ENCODE measurements at regions not wholly inside any gene's neighbourhood (a gene's known extent, or its start where the extent isn't known, plus 50 kb on each side); places are given as distances from the start of the nearest gene placed in this dataset.

DNA sequence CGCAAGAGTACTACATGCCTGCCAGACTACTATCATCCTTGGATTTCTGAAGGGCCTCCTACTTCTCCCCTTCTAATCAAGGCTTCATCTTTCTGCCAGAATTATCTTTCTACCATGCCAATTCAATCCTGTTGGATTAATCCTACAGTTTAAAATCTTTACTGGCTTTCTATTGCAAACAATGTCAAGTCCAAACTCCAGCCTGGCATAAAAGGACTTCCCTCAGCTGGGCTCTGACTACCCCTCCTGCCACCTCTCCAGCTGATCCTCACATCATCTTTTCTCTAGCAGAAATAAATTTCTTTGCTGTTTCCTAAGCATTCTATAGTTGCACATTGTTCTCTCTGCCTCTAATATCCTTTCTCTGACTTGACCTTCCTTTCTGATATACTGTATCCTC is 119.7 kb upstream of the RAD23B start:
- DNase-seq, result no peak

DNA sequence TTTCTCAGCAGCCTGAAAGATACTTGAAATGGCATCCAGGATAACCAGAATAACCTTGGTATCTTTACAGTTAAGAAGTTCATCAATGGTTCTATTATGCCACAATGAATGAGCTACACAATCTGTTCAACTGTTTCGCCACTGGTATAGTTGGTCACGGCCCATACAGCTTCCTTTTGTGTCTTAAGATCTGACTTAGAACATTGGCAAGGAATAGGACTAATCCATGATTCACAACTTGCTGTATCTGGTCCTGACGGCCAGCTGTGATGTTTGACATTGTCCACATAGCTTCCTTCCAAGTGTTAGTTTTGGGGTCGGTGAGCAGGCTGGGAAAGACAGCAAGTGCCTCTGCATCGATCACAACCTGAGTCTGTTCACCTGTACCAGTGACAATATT is 113.3 kb upstream of the RAD23B start:
- DNase-seq, result no peak

DNA sequence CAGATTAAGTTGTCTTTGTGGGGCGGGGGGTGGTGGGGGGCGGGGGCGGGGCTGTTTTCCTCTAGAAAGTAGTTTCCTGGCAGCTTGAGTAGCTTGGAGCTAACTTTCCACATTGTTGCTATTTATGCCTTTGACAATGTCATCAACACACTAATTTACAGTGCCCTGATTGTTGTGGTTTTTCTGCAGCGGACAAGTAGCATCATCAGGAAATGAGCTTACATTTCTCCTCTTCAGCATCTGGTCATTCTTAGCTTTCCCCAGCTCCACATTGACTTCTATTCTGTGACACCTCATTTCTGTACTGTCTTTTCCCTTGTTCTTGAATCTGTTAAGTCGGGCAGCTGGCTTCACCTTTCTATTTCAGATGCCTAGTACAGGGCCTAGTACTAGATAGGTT is 112.3 kb upstream of the RAD23B start:
- no peak for DNase-seq

DNA sequence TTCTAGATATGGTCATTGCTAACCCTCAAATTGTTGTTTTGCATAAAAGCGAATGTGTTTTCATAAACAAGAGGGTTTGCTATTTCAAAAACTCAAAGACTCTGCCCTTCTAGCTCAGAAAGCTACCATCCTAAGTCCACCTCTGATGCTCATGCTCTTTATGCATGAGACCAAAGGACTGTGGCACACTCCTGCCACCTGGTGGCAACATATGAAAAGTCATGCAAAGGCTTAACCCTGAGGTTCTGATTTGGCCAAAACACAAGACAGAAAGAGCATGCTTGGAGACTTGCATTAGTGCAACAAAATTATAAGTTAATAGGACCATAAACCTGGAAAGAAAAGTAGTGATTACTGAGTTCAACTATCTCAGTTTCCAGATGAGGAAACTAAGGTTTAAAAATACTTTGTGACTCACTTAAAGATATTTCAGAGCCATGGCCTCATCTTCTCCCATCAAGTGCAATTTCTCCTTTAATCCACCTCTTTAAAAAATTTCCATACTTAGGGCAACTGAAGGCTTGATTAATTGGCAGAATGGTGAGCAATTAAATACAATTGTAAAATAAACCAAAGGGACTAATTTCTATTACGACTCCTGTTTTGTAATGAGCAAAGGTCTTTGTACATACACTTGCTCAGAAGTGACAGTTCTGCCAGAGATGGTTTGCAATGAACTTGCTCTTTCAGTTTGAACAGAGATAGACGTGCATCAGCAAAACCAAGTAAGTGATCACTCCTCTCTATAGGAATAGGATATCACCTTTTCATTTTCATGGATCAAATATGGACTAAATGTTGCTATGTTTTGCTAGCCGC is 110.7 kb upstream of the RAD23B start:
- peak; percentile 79 to 91 (median 88) for DNase-seq

DNA sequence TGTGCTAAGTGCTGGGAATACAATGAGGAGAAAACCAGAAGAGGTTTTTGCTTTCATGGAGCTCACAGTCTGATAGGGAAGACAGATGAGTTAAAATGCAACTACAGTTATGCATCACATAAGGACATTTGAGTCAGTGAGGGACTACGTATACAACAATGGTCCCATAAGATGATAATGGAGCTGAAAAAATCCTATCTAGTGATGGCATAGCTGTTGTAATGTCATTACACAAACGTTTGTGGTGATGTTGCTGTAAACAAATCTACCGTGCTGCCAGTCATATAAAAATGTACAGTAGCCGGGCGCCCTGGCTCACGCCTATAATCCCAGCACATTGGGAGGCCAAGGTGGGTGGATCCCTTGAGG is 110.1 kb upstream of the RAD23B start:
- no peak for DNase-seq

DNA sequence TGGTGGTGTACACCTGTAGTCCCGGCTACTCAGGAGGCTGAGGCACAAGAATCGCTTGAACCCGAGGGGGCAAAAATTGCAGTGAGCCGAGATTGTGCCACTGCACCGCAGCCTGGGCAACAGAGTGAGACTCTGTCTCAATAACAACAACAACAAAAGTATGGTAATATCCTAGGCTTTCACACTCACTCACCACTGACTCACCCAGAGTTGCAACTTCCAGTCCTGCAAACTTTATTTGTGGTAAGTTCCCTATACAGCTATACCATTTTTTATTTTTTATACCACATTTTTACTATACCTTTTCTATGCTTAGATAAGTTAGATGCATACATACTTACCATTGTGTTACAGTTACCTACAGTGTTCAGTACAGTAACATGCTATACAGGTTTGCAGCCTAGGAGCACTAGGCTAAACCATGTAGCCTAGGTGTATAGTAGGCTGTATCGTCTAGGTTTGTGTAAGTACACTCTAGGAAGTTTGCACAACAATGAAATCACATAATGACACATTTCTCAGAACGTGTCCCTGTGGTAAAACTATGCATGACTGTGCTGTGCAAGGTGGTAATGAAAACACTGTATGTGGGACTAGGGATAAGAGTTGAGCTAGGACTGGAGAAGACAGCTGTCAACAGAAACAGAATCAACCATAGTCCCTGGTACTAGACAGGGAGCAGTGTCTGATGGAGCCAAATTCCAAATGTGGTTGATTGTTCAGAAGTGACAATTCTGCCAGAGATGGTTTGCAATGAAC is 109.5 kb upstream of the RAD23B start:
- DNase-seq, result no peak

DNA sequence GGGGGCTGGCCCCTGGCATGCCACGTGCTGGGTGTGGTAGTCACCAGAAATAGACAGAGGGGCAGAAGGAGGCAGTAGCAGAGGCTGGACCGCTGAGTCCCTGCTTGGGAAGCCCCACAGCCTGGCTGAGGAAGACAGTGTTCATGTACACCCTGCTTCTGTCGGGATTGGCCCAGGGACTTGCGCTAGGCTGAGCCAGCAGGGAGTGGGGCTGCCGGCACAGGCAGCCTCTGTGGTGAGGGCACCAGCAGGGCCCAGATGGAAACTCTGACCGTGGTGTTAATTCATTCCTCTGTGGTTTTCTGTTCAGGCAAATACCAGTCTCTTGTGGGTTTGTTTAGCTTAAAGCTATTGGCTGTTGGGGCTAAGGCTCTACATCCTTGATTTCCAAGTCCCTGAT is 108.6 kb upstream of the RAD23B start:
- DNase-seq, result no peak

DNA sequence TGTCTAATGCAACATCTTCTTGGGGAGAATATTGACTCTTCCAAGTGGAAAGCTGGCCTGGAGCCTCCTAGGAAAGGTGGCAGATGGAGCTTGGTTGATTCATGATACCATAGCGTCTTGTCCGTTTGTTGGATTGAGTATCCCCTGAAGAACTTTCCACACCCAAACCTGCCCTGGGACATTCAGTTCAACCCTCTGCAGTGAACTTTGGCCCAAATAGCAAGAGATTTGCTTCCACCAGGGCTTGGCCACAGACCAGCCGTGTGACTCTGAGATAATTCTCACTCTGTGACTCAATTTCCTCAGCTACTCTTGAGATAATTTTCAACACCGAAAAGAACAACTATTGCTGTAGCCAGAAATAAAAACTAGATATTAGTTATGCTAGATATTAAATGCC is 108.0 kb upstream of the RAD23B start:
- no peak for DNase-seq

DNA sequence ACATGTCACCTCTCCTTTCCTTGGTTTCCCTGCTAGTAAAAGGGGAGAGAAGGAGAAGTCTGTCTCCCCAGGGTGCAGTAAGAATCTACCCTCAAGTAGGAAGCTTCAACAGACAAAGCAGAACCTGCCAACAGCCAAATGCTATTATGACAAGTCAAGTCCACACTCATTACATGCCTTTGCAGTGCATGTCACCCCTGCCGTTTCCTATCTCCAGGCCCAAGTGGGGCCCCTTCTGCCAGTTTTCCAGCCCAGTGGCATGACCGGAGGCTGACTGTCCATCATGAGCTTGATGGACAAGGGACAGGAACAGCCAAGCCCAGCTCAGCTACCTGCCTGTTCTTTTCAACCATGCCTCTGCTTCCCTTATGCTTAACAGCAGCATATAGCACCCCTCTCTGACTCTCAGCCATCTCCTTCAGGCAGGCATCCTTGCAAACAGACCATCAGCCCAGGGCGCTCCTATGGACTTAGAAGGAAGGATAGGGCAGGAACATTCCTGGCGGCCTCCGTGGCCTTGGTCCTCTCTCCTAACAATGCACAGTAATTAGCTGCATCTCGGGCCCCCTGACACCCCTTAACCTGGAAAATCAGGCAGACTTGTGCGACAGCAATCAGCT is 107.2 kb upstream of the RAD23B start:
- no peak for DNase-seq

DNA sequence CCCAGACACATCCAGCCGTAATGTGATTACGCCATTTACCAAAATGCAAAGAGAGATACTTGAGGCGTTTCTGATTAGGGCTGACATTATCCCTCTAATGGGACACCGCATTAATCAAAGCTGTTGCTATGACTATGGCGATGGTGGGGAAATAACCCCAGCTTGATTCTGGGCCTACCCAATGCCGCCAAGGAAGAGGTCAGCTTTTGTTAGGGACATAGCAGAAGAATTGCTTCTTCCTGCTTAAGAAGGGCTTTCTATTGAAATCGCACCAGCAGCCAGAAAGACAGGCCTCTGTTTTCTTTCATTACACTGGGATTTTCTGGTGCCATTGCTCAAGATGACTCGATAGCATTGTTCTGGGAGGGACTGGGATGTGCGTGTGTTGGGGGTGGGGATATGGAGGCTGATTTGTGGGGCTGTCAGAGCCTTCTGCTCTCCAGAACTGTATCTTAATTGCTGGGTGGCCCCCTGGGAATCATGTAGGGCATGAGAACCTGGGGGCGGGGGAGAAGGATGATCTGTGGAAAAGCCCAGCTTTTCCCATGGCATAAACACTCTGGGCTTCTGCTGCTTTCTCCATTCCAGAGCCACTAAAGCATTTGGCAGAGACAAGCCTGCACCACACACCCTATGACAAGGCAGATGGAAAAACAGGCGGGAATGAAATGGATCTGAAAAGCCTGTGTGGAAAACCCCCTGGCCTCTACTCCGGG is 106.5 kb upstream of the RAD23B start:
- DNase-seq, result peak; percentile 55 to 72 (median 71)

DNA sequence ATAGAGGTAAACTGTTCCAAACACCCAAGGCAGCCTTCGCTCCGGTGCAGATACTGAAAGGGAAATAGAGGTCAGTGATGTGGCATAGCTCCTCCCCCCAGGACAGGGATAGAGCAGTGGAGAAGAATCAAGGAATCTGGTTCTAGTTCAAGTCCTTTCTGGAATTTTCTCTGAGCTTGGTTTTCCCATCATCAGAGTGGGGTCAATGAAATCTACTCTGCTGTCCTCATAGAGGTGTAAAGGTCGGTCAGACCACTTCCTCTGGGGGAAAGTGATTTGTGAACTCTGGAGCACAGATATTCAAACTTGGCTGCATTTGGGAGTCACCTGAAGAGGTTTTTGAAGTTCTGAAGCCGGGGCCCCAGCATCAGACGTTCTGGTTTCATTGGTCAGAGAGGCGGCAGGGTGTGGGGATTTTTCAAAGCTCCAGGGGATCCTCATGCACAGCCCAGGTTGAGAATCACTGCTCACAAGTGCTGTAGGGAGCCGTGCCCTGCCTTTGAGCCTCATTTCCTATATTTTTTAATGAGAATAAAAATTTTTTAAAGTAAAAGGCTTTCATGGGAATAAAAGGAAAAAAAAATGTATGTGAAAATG is 105.7 kb upstream of the RAD23B start:
- no peak for DNase-seq

DNA sequence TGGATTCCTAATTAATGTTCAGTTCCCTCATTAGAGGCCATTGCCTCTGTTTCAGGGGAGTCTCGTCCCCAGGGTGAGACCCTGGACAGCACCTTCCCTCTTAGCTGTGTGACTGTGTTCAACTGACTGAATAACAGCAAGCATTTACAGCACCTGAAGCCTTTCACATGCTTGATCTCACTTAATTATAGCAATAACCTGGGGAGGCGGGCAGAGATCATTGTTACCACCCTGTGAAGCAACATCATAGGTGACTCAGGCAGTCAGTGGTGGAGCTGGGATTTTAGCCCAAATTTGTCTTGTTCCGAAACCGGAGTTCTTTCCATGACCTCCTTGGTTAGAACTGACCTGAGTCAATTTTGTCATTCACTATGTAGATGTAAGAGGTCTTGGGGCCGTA is 105.2 kb upstream of the RAD23B start:
- no peak for DNase-seq

DNA sequence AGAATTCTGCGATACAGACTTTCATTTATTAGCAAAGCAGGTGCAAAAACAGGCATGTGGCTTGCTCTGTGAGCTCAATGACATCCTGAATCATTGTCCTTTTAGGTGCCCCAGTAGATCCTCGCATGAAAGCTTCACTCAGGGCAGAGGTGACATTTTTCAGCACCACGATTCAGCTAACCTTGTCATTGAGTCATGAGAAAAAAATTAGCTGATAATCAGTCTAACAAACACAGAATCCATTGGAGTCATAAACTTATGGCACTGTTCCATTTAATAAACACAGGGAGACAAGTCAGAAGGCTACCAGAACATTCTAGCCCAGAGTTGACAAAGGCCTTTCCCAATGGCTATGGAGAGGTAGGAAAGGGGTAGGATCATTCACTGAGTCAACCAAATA is 104.8 kb upstream of the RAD23B start:
- no peak for DNase-seq

DNA sequence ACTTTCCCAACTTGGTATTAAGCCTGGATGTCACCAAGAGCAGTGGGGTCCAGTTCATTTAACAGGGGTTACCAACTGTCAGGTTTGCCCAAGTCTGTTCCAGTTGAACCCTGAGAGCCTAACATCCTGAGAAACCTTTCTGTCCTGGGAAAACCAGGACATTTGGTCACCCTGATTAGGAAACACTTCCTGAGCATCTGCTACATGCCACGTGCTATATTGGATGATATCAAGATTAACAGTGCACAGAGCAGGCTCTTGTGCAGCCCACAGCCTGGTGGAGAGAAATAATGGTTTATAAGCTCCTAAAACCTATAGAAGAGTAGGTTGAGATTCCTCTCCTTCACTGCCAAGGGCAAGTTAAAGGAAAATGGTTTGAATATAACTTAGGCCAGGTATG is 102.9 kb upstream of the RAD23B start:
- no peak for DNase-seq

DNA sequence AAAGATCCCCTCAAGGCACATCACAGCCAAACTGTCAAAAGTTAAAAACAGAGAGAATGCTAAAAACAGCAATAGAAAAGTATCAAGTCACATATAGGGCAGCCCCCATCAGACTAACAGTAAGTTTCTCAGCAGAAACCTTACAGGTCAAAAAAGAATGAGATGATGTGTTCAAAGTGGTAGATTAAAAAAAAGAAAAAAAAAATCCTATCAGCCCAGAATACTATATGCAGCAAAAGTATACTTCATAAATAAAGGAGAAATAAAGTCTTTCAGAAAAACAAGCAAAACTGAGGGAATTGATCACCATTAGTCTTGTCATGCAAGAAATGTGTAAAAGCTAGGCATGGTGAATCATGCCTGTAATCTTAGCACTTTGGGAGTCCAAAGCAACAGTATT is 99.9 kb upstream of the RAD23B start:
- no peak for DNase-seq

DNA sequence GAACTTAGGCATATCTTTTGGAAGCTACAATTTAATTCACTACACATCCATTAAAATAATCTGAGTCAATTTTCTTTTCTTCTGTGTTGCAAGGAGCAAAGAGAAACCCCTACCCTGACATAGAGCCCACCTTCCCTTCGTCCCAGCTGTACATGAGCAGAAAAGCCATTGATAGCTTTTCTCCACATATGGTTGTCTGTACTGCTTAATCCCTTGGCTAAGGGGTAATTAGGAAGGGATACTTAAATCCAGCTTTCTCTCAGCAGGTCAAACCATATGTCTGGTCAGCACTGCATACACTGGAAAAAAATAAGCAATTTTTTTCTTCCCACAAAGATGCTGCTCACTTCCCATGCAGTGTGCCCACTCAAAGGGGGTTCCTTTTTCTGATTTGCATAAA is 94.7 kb upstream of the RAD23B start:
- no peak for DNase-seq

DNA sequence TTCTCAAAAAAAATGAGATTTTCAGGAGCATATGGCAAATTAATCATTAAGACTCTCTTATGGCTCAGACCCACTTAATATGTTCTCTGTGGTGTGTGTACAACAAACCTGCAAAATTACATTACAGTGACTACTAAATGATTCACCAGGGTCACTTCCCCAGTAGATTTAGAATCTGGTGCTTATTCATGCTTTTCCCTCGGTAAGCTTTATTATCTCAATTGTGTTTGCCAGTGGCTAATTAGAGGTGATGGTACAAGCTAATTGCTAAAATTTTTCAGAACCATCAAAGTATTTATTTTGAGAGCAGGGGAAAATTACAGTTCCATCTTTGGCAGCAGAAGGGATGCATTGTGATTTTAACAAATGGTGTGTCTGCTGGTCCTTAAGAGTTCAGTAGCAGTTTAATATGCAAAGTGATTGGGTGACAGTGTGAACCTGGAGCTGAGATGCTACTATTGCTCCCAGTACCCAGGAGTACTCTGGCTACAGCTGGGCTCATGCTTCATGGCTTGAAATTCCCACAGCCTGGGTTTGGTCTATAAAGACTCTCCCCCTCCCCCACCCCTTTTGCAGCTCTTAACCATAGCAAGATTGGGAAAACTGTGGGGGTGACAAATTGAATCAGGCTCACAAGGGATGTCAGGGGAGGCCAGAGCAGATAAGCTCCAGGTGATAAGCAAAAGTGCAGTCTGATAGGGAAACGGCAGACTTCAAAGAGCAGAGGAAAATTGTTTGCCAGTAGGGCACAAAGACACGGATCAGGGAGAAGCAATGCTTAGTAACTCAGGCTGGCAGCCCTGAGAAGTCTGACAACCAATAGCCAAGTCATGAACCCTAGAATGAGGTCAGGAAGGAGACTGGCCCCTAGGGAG is 92.8 kb upstream of the RAD23B start:
- DNase-seq, result peak in 1 of 3 donors; percentile 26

DNA sequence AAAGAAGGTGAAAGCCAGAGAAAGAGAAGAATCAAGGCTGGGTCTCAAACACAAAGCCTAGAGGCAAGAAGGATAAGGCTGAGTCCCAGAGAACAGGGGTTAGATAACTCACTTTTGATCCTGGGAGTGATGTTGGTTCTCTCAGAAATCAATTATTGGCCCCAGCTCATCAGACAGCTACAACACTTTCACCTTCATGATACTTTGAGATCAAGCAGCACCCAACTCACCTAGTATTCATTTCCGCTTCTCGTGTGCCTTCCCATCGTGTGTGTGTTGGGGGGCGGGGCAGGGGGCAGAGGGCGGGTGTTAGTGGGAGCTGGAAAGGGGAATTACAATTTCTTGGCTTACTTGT is 92.2 kb upstream of the RAD23B start:
- DNase-seq, result no peak

DNA sequence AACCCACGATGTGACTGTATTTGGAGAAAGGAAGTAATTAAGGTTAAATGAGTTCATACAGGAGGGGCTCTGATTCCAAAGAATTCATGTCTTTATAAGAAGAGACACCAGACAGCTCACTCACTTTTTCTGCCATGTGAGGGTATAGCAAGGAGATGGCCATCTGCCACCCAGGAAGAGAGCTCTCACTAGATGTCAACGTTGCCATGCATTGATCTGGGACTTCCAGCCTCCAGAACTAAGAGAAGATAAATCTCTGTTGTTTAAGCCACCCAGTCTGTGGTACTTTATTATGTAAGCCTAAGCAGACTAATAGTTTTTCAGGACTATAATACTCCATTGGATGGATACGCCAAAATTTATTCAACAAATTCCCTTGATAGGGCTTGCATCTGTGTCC is 89.8 kb upstream of the RAD23B start:
- no peak for DNase-seq

DNA sequence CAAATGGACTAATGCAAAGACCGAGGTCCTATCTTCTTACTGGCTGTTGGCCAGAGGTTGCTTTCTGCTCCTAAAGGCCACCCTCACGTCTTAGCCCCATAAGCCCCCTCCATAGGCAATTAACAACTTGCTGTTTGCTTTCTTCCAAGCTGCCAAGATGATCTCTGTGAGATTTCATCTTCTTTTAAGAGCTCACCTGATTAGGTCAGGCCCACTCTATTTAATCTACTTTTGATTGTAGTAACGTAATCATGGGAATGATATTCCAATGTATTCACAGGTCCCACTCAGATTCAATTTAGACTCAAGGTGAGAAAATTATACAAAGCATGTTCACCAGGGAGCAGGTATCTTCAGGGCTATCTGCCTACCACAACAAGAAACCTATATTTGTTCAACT is 84.4 kb upstream of the RAD23B start:
- DNase-seq, result no peak

DNA sequence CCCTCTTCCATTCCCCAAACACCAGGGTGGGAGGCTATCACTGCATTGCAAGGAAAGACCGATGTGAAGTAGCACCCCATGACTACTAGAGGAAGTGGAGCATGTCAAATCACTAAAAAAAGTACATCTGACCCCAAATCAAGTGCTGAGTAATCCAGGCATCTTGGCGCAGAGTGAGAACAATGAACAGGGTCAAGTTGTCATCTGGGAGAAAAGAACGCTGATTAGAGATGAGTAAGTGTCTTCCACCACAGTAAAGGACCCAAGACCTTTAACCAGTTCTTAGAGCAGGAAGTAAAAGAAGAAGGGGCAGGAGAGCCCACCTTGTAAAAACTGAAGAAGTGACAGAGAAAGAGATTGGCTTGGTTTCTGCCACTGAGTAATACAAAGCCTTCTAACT is 75.0 kb upstream of the RAD23B start:
- DNase-seq, result no peak
